Brain microvascular endothelial cell (primary cell): ENCODE measurements at regions not wholly inside any gene's neighbourhood (a gene's known extent, or its start where the extent isn't known, plus 50 kb on each side); places are given as distances from the start of the nearest gene placed in this dataset.
"Not testable (repeated sequence)": the region's sequence is repeated elsewhere in the genome, so short reads cannot be mapped to it uniquely, and the experiment has no call there.

Source experiments
- DNase-seq: peaks from one replicate; pipeline ENCODE4 v3.0.0-alpha.2; 2020
- H3K27ac ChIP-seq: fragments of 250-450 bp; sonication (Bioruptor Pico); 2 replicates; pipeline ENCODE4 v1.5.1; 2020; ENCODE audit warnings: mild to moderate bottlenecking, moderate library complexity
- H3K27me3 ChIP-seq: fragments of 250-450 bp; sonication (Bioruptor Pico); replicated peaks from 2 replicates; pipeline ENCODE4 v1.5.1; 2020; ENCODE audit warnings: mild to moderate bottlenecking
- H3K36me3 ChIP-seq: fragments of 250-450 bp; sonication (Bioruptor Pico); replicated peaks from 2 replicates; pipeline ENCODE4 v1.5.1; 2020; ENCODE audit warnings: mild to moderate bottlenecking
- H3K4me3 ChIP-seq: 2 replicates; pipeline ENCODE4 v1.5.1; 2011; ENCODE audit warnings: low read depth, mild to moderate bottlenecking, control low read depth, low read length, moderate library complexity
- in situ Hi-C: cut with HindIII; loops from 2 replicates; pipeline ENCODE4 v1.10.0; 2017; ENCODE audit warnings: low sequenced_read_pairs, low pct_ligation_motif_present
- TF ChIP-seq, protein P1 (sequence below): IDR thresholded peaks from 2 replicates; pipeline ENCODE4 v1.5.1; 2011; ENCODE audit warnings: low read depth, mild to moderate bottlenecking, moderate library complexity, low read length, control low read depth, inconsistent platforms; ENCODE audit errors: missing control alignments

DNA sequence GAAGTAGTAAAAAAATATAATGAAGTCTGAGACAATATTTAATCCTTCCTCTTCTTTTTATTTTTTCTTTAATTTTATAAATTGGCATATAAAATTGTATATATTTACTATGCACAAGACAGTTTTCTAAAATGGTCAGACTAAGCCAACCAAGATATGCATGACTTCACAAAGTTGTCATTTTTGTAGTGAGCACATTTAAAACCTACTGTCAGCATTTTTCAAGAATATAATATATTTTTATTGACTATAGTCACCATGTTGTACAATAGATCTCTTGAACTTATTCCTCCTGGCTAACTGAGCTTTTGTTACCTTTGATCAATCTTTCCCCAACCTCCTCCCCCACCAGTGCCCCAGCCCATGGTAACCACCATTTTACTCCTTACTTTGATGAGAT, 129.2 kb downstream of the ATP6V1G3 start:
- in situ Hi-C loops = no loop called here
- Histone ChIP-seq H3K4me3 (no peak overlapping the region), H3K27ac (no peak overlapping the region), H3K36me3 (no peaks in the 10 kb centered on the region), H3K27me3 (no peaks in the 10 kb centered on the region)
- no peak for DNase-seq
- TF ChIP-seq, protein P1, sequence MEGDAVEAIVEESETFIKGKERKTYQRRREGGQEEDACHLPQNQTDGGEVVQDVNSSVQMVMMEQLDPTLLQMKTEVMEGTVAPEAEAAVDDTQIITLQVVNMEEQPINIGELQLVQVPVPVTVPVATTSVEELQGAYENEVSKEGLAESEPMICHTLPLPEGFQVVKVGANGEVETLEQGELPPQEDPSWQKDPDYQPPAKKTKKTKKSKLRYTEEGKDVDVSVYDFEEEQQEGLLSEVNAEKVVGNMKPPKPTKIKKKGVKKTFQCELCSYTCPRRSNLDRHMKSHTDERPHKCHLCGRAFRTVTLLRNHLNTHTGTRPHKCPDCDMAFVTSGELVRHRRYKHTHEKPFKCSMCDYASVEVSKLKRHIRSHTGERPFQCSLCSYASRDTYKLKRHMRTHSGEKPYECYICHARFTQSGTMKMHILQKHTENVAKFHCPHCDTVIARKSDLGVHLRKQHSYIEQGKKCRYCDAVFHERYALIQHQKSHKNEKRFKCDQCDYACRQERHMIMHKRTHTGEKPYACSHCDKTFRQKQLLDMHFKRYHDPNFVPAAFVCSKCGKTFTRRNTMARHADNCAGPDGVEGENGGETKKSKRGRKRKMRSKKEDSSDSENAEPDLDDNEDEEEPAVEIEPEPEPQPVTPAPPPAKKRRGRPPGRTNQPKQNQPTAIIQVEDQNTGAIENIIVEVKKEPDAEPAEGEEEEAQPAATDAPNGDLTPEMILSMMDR = no peak

DNA sequence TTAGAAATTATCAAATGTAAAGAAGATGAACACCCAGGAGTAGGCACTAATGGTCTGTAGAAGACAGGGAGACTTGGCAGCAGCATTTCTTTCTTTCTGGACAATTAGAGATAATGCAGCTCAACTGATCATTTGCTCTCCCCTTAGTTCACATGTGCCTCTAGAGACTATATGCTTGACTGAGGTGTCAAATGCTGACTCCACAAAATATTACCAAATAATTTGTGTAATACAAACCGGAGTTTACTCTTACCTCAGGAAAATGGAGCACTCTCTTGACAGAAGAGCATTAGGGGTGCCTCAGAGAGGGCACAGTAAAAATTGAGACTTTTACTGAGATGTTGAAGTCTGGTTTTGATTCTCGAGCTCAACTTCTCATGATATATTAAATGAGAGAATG, 131.8 kb downstream of the ATP6V1G3 start:
- in situ Hi-C loops = no loop called here
- no peak for DNase-seq
- no peak overlapping the region for H3K4me3 ChIP-seq
- TF ChIP-seq, protein P1 = no peak
- H3K27ac ChIP-seq = no peak overlapping the region
- H3K27me3 ChIP-seq = no peaks in the 10 kb centered on the region
- H3K36me3 ChIP-seq = no peaks in the 10 kb centered on the region

DNA sequence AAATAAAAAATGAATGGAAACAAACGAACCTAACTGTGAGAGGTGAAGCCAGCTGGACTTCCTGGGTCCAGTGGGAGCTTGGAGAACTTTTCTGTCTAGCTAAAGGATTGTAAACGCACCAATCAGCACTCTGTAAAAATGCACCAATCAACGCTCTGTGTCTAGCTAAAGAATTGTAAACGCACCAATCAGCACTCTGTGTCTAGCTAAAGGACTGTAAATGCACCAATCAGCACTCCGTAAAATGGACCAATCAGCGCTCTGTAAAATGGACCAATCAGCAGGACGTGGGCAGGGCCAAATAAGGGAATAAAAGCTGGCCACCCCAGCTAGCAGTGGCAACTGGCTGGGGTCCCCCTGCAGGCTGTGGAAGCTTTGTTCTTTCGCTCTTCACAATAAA, 135.8 kb downstream of the ATP6V1G3 start:
- in situ Hi-C loops, H3K36me3 ChIP-seq, H3K4me3 ChIP-seq, DNase-seq, H3K27me3 ChIP-seq, H3K27ac ChIP-seq: not testable (repeated sequence)

DNA sequence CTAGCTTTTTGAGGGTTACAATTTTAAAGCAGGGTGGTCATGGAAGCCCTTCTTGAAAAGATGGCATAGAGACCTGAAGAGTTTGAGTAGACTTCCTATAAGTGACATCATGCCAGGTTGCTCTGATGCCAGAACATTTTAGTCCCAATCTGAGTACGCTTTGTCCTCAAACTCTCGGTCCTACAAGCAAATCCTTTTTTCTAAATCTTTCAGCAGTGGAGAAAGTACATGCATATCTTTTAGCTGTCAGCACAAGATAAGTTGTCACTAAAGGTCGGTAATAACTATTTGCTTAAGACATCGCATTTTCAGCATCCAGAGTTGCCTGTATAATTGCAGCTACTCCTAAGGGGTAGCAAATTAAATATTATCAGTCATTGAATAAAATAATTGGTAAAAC, 140.4 kb downstream of the ATP6V1G3 start:
- TF ChIP-seq, protein P1 = no peak
- DNase-seq = no peak
- in situ Hi-C loops = no loop called here
- Histone ChIP-seq H3K4me3 (no peak overlapping the region), H3K27me3 (no peaks in the 10 kb centered on the region), H3K36me3 (no peaks in the 10 kb centered on the region), H3K27ac (no peak overlapping the region)

DNA sequence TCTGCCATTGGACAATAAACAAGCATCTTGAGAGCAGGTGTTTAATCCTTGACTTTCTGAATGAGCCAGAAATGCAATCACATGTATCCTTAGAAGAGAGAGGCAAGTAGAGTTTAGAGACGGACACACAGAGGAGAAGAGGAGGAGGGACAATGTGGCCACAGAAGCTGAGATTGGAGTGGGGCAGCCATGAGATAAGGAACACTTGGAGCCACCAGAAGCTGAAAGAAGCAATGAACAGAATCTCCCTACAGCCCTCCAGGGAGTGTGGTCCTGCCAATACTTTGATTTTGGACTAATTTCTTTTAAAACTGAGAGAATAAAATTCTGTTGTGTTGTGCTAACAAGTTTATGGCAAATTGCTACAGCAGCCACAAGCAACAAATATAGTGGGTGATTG, 141.0 kb downstream of the ATP6V1G3 start:
- Histone ChIP-seq H3K4me3 (no peak overlapping the region), H3K27ac (no peak overlapping the region), H3K27me3 (no peaks in the 10 kb centered on the region), H3K36me3 (no peaks in the 10 kb centered on the region)
- TF ChIP-seq, protein P1 = no peak
- in situ Hi-C loops = no loop called here
- DNase-seq = no peak

DNA sequence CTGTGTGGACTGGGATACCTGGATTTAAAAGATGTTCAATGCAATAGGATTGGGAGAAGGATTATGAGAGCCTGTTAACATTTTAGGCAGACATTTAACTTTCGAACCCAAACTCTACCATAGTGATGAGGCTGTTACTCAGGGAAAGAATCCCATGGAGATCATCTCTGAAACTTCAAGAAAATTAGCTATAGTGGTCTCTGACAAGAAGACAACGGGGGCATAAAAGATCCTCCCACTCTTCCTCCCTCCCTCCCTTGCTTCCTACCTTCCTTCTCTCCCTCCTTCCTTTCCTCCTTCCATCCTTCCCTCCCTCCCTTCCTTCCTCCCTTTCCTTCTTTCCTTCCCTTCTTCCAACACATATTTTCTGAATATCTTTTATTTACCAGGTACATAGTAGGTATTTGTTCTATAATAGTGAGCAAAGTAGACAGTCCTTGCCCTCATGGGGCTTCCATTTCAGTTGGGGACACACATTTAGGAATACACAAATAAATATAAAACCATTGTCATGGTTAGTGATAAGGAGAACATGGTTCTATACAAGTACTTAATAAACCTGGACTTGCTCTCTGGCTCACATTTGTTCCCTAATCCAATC, 143.2 kb downstream of the ATP6V1G3 start:
- no peak for DNase-seq
- Histone ChIP-seq H3K36me3 (no peaks in the 10 kb centered on the region), H3K27me3 (no peaks in the 10 kb centered on the region), H3K27ac (no peak overlapping the region), H3K4me3 (no peak overlapping the region)
- TF ChIP-seq, protein P1 = no peak
- in situ Hi-C loops = no loop called here
